WTC11 (cell line): ENCODE measurements at regions not wholly inside any gene's neighbourhood (a gene's known extent, or its start where the extent isn't known, plus 50 kb on each side); places are given as distances from the start of the nearest gene placed in this dataset.

Experiments used
- ATAC-seq: fragments of 200-7000 bp; cut with Tn5 transposase; 2 replicates; pipeline ENCODE4 v1.10.0; 2021; ENCODE audit warnings: mild to moderate bottlenecking, moderate library complexity
- CTCF ChIA-PET: fragments of 300-600 bp; sonication (Branson Sonifier 250); formaldehyde crosslinking; loops from one replicate; lab custom pipeline; 2021; ENCODE audit warnings: antibody characterized with exemption; lab: Charles Lee
- POLR2A ChIA-PET: fragments of 350-600 bp; sonication (Branson Sonifier 250); formaldehyde crosslinking; loops from one replicate; lab custom pipeline; 2021; ENCODE audit warnings: antibody characterized with exemption; lab: Charles Lee
- DNase-seq: peaks from one replicate; pipeline ENCODE4 v3.0.0; 2021; ENCODE audit warnings: low spot score
- H3K27ac Mint-ChIP-seq: 2 replicates; pipeline ENCODE4 v1.8.0; 2021; ENCODE audit warnings: mixed read lengths
- H3K27me3 Mint-ChIP-seq: 2 replicates; pipeline ENCODE4 v1.8.0; 2021; ENCODE audit warnings: low read depth, mild to moderate bottlenecking, moderate library complexity, mixed read lengths
- H3K36me3 Mint-ChIP-seq: 2 replicates; pipeline ENCODE4 v1.8.0; 2021; ENCODE audit warnings: mixed read lengths
- H3K4me1 Mint-ChIP-seq: 2 replicates; pipeline ENCODE4 v1.8.0; 2022; ENCODE audit warnings: mixed read lengths
- H3K4me3 Mint-ChIP-seq: 2 replicates; pipeline ENCODE4 v1.8.0; 2021; ENCODE audit warnings: mild to moderate bottlenecking, moderate library complexity, mixed read lengths
- H3K9me3 Mint-ChIP-seq: 2 replicates; pipeline ENCODE4 v1.8.0; 2021; ENCODE audit warnings: mixed read lengths
- ATF6 ChIP-seq: sonication (generic); formaldehyde crosslinking; IDR thresholded peaks from 2 replicates; pipeline ENCODE4 v1.8.1; 2023; ENCODE audit warnings: mild to moderate bottlenecking, missing genetic modification reagents
- FOXP1 ChIP-seq: sonication (generic); formaldehyde crosslinking; IDR thresholded peaks from 2 replicates; pipeline ENCODE4 v1.8.0; 2022; ENCODE audit warnings: missing genetic modification reagents, mild to moderate bottlenecking, moderate library complexity, borderline replicate concordance
- HMGA2 ChIP-seq: fragments of 250-450 bp; sonication (Bioruptor Pico); IDR thresholded peaks from 2 replicates; pipeline ENCODE4 v1.4.0; 2021; ENCODE audit warnings: mild to moderate bottlenecking, moderate library complexity
- IRF2 ChIP-seq: sonication (generic); formaldehyde crosslinking; IDR thresholded peaks from 2 replicates; pipeline ENCODE4 v1.8.0; 2022; ENCODE audit warnings: low read depth, missing genetic modification reagents, borderline replicate concordance
- JAZF1 ChIP-seq: fragments of 250-450 bp; sonication (Bioruptor Pico); IDR thresholded peaks from 2 replicates; pipeline ENCODE4 v1.9.0; 2021; ENCODE audit warnings: moderate library complexity, mild to moderate bottlenecking, inconsistent platforms
- NFATC4 ChIP-seq: fragments of 250-450 bp; sonication (Bioruptor Pico); IDR thresholded peaks from 2 replicates; pipeline ENCODE4 v1.9.0; 2021; ENCODE audit warnings: mild to moderate bottlenecking
- NR2C2 ChIP-seq: sonication (generic); formaldehyde crosslinking; IDR thresholded peaks from 2 replicates; pipeline ENCODE4 v1.8.0; 2022; ENCODE audit warnings: mild to moderate bottlenecking, missing genetic modification reagents
- RORB ChIP-seq: fragments of 250-450 bp; sonication (Bioruptor Pico); IDR thresholded peaks from 2 replicates; pipeline ENCODE4 v1.9.0; 2021; ENCODE audit warnings: mild to moderate bottlenecking
- SOX15 ChIP-seq: fragments of 250-450 bp; sonication (Bioruptor Pico); IDR thresholded peaks from 2 replicates; pipeline ENCODE4 v1.9.0; 2021; ENCODE audit warnings: mild to moderate bottlenecking
- TEAD4 ChIP-seq: sonication (generic); formaldehyde crosslinking; IDR thresholded peaks from 2 replicates; pipeline ENCODE4 v1.8.0; 2022; ENCODE audit warnings: mild to moderate bottlenecking, missing genetic modification reagents
- ZNF121 ChIP-seq: sonication (generic); formaldehyde crosslinking; IDR thresholded peaks from 2 replicates; pipeline ENCODE4 v1.8.0; 2023; ENCODE audit warnings: missing genetic modification reagents
- ZNF317 ChIP-seq: sonication (generic); formaldehyde crosslinking; IDR thresholded peaks from 2 replicates; pipeline ENCODE4 v1.8.1; 2023; ENCODE audit warnings: low read depth, mild to moderate bottlenecking, moderate library complexity, missing genetic modification reagents, borderline replicate concordance
- ZNF396 ChIP-seq: fragments of 250-450 bp; sonication (Bioruptor Pico); IDR thresholded peaks from 2 replicates; pipeline ENCODE4 v1.8.0; 2021; ENCODE audit warnings: mild to moderate bottlenecking, moderate library complexity, borderline replicate concordance
- TF ChIP-seq, protein P1 (sequence below): sonication (generic); formaldehyde crosslinking; IDR thresholded peaks from 2 replicates; pipeline ENCODE4 v1.8.0; 2023; ENCODE audit warnings: missing genetic modification reagents, mild to moderate bottlenecking, borderline replicate concordance
- TF ChIP-seq, protein P2 (sequence below): sonication (generic); formaldehyde crosslinking; IDR thresholded peaks from 2 replicates; pipeline ENCODE4 v1.8.1; 2023; ENCODE audit warnings: mild to moderate bottlenecking, moderate library complexity, missing genetic modification reagents
- TF ChIP-seq, protein P3 (sequence below): fragments of 250-450 bp; sonication (Bioruptor Pico); IDR thresholded peaks from 2 replicates; pipeline ENCODE4 v1.8.0; 2021; ENCODE audit warnings: mild to moderate bottlenecking
- TF ChIP-seq, protein P4 (sequence below): sonication (generic); formaldehyde crosslinking; IDR thresholded peaks from 2 replicates; pipeline ENCODE4 v1.8.1; 2022; ENCODE audit warnings: low read depth, missing genetic modification reagents, borderline replicate concordance

DNA sequence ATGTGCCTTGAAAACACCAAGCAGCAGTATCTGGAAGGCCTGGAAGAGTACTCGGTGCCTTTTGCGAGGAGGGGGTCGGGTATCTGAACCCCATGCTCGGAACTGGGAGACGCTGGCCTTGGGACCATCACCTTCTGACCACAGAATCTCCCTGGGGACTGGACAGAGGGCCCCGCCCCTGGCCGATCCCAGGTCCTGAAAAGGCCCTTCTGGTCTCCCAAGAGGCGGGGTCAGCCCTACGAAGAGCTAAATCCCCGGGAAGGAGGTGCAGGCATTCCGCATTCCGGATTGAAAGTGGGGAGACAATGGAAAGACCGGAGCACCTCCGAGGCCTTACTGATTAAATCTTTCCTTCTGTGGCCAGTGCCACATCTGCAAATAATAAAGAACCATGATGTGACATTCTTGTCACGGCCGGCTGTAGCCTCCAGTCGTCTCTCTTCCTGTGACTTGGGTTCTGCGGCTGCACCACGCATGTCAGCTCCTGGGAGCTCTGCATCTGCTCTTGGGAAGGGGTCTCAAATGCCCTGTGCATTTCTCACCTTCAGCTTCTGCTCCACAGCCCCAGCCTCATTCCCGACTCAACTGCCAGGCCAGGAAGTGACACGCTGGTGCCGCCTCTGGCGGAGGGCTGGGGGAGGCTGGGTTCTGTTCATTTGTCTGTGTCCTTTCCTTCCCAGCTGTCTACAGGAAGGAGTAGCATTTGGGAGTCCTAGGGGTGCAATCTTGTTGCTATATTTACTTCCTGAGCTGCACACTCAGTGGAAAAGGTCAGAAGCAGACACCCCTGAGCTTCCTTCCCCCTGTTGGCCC is 173.5 kb downstream of the KLF13 start (continued):
- TF ChIP-seq, protein P1, sequence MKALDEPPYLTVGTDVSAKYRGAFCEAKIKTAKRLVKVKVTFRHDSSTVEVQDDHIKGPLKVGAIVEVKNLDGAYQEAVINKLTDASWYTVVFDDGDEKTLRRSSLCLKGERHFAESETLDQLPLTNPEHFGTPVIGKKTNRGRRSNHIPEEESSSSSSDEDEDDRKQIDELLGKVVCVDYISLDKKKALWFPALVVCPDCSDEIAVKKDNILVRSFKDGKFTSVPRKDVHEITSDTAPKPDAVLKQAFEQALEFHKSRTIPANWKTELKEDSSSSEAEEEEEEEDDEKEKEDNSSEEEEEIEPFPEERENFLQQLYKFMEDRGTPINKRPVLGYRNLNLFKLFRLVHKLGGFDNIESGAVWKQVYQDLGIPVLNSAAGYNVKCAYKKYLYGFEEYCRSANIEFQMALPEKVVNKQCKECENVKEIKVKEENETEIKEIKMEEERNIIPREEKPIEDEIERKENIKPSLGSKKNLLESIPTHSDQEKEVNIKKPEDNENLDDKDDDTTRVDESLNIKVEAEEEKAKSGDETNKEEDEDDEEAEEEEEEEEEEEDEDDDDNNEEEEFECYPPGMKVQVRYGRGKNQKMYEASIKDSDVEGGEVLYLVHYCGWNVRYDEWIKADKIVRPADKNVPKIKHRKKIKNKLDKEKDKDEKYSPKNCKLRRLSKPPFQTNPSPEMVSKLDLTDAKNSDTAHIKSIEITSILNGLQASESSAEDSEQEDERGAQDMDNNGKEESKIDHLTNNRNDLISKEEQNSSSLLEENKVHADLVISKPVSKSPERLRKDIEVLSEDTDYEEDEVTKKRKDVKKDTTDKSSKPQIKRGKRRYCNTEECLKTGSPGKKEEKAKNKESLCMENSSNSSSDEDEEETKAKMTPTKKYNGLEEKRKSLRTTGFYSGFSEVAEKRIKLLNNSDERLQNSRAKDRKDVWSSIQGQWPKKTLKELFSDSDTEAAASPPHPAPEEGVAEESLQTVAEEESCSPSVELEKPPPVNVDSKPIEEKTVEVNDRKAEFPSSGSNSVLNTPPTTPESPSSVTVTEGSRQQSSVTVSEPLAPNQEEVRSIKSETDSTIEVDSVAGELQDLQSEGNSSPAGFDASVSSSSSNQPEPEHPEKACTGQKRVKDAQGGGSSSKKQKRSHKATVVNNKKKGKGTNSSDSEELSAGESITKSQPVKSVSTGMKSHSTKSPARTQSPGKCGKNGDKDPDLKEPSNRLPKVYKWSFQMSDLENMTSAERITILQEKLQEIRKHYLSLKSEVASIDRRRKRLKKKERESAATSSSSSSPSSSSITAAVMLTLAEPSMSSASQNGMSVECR (CRISPR knock-in tag), result no peak
- no peak for TF ChIP-seq FOXP1

- no peak overlapping the region; the same call in 1 of the 2 replicates for H3K27ac Mint-ChIP-seq
- H3K36me3 Mint-ChIP-seq, result no peaks in the 10 kb centered on the region
- no peaks in the 10 kb centered on the region; the same call in 1 of the 2 replicates for H3K27me3 Mint-ChIP-seq
- H3K4me3 Mint-ChIP-seq, result no peak overlapping the region
- ChIA-PET CTCF (interaction anchor here (0.7 to 1.7 kb wide), 3 partner anchors 11 to 529 kb away, joined by 3 to 7 read pairs (median 7); no protein-coding TSS in a partner anchor), POLR2A (no interaction called here)
- no peak for TF ChIP-seq ZNF317 (CRISPR knock-in tag)
- TF ChIP-seq RORB, result no peak
- TF ChIP-seq ZNF121 (CRISPR knock-in tag), result no peak
- no peak for TF ChIP-seq TEAD4 (CRISPR knock-in tag)
- no peak for TF ChIP-seq HMGA2 (CRISPR knock-in tag)
- TF ChIP-seq, protein P2, sequence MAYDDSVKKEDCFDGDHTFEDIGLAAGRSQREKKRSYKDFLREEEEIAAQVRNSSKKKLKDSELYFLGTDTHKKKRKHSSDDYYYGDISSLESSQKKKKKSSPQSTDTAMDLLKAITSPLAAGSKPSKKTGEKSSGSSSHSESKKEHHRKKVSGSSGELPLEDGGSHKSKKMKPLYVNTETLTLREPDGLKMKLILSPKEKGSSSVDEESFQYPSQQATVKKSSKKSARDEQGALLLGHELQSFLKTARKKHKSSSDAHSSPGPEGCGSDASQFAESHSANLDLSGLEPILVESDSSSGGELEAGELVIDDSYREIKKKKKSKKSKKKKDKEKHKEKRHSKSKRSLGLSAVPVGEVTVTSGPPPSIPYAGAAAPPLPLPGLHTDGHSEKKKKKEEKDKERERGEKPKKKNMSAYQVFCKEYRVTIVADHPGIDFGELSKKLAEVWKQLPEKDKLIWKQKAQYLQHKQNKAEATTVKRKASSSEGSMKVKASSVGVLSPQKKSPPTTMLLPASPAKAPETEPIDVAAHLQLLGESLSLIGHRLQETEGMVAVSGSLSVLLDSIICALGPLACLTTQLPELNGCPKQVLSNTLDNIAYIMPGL, result no peak
- TF ChIP-seq, protein P3, sequence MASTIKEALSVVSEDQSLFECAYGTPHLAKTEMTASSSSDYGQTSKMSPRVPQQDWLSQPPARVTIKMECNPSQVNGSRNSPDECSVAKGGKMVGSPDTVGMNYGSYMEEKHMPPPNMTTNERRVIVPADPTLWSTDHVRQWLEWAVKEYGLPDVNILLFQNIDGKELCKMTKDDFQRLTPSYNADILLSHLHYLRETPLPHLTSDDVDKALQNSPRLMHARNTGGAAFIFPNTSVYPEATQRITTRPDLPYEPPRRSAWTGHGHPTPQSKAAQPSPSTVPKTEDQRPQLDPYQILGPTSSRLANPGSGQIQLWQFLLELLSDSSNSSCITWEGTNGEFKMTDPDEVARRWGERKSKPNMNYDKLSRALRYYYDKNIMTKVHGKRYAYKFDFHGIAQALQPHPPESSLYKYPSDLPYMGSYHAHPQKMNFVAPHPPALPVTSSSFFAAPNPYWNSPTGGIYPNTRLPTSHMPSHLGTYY (CRISPR knock-in tag), result no peak
- TF ChIP-seq ZNF396 (CRISPR knock-in tag), result no peak
- TF ChIP-seq SOX15 (CRISPR knock-in tag), result no peak
- TF ChIP-seq NFATC4 (CRISPR knock-in tag), result no peak
- no peak for TF ChIP-seq IRF2 (CRISPR knock-in tag)
- no peak for DNase-seq
- peaks cover 3% of the 10 kb centered on the region; the same call in 1 of the 2 replicates for H3K4me1 Mint-ChIP-seq
- no peak for ATAC-seq
- no peaks in the 10 kb centered on the region for H3K9me3 Mint-ChIP-seq
These were observed 174.3 kb downstream of the KLF13 start for GRCh38 chr15:31500766-31501449.

- Mint-ChIP-seq H3K36me3 (no peaks in the 10 kb centered on the region), H3K4me3 (no peak overlapping the region), H3K9me3 (no peaks in the 10 kb centered on the region), H3K27me3 (no peaks in the 10 kb centered on the region; the same call in 1 of the 2 replicates), H3K4me1 (peaks cover 3% of the 10 kb centered on the region; the same call in 1 of the 2 replicates), H3K27ac (no peak overlapping the region)
- CTCF ChIA-PET, result interaction anchor here (1.3 to 1.7 kb wide), 3 partner anchors 12 to 476 kb away, joined by 4 to 7 read pairs (median 7); no protein-coding TSS in a partner anchor
- POLR2A ChIA-PET, result no interaction called here
- no peak for DNase-seq
- ATAC-seq, result no peak
- no peak for TF ChIP-seq NR2C2 (CRISPR knock-in tag)
- TF ChIP-seq, protein P4, sequence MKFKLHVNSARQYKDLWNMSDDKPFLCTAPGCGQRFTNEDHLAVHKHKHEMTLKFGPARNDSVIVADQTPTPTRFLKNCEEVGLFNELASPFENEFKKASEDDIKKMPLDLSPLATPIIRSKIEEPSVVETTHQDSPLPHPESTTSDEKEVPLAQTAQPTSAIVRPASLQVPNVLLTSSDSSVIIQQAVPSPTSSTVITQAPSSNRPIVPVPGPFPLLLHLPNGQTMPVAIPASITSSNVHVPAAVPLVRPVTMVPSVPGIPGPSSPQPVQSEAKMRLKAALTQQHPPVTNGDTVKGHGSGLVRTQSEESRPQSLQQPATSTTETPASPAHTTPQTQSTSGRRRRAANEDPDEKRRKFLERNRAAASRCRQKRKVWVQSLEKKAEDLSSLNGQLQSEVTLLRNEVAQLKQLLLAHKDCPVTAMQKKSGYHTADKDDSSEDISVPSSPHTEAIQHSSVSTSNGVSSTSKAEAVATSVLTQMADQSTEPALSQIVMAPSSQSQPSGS (CRISPR knock-in tag), result no peak
- no peak for TF ChIP-seq ZNF317 (CRISPR knock-in tag)
- no peak for TF ChIP-seq ATF6 (CRISPR knock-in tag)
- no peak for TF ChIP-seq JAZF1
These were observed 175.0 kb downstream of the KLF13 start for GRCh38 chr15:31501536-31502157.
